ENCODE measurements at regions not wholly inside any gene's neighbourhood (a gene's known extent, or its start where the extent isn't known, plus 50 kb on each side); places are given as distances from the start of the nearest gene placed in this dataset.

- Histone ChIP-seq H3K9me3 (replicated peaks in 1 of 2; ENCODE audit: control insufficient read depth in 1 of 2, insufficient read depth in 1 of 2, low read length in 2 of 2) (no peaks in the 10 kb centered on the region), H3K4me2 (replicated peaks; ENCODE audit: extremely low read depth, low read length, poor library complexity, severe bottlenecking) (no peak overlapping the region), H3K27me3 (ENCODE audit: control insufficient read depth in 2 of 2, insufficient read depth in 2 of 2, low read length in 2 of 2) (no peaks in the 10 kb centered on the region), H2AFZ (ENCODE audit: insufficient read depth, low read depth, low read length, poor library complexity, severe bottlenecking) (no peak overlapping the region), H3K4me1 (ENCODE audit: control insufficient read depth in 1 of 2, insufficient read depth in 2 of 2, low read length in 2 of 2) (peaks cover 5 to 6% of the 10 kb centered on the region in 2 donors), H3K4me3 (replicated peaks in 1 of 3; ENCODE audit: low read depth in 2 of 3, low read length in 3 of 3) (no peak overlapping the region), H3K27ac (ENCODE audit: low read depth in 1 of 2, low read length in 2 of 2) (no peak overlapping the region), H4K20me1 (ENCODE audit: insufficient read depth, low read length) (no peaks in the 10 kb centered on the region), H3K79me2 (ENCODE audit: insufficient read depth, low read length) (no peaks in the 10 kb centered on the region), H3K36me3 (replicated peaks in 1 of 2; ENCODE audit: control insufficient read depth in 1 of 2, insufficient read depth in 2 of 2, low read length in 2 of 2) (no peaks in the 10 kb centered on the region), H3K9ac (ENCODE audit: insufficient read depth, low read length, poor library complexity, severe bottlenecking) (no peak overlapping the region)
- Mint-ChIP-seq H3K36me3 (no peaks in the 10 kb centered on the region), H3K27me3 (ENCODE audit: low read depth in 3 of 3) (peaks cover 0 to 2% (median 0%) of the 10 kb centered on the region in 3 donors), H3K4me3 (no peak overlapping the region), H3K4me1 (peaks cover 7% of the 10 kb centered on the region), H3K9me3 (no peaks in the 10 kb centered on the region), H3K27ac (no peak overlapping the region)
- intact Hi-C loops (cut with micrococcal nuclease): no loop called here
- no peak for DNase-seq
- no peak for TF ChIP-seq CTCF (IDR thresholded peaks at IDR 0.05)
- 100% methylated on average over 2 of the region's 9 CpGs for WGBS (ENCODE audit: insufficient coverage)
Measured at GRCh38 chr9:99509065-99509745, 287.1 kb downstream of the SEC61B start.

- no CpG with 5 or more reads among the region's 4 CpGs for WGBS (ENCODE audit: insufficient coverage)
- Mint-ChIP-seq H3K4me3 (no peak overlapping the region), H3K4me1 (peaks cover 13% of the 10 kb centered on the region), H3K36me3 (no peaks in the 10 kb centered on the region), H3K9me3 (no peaks in the 10 kb centered on the region), H3K27ac (no peak overlapping the region), H3K27me3 (ENCODE audit: low read depth in 3 of 3) (peaks cover 0 to 2% (median 0%) of the 10 kb centered on the region in 3 donors)
- H3K4me3 ChIP-seq (replicated peaks in 1 of 3; ENCODE audit: low read depth in 2 of 3, low read length in 3 of 3): no peak overlapping the region
- H3K36me3 ChIP-seq (replicated peaks in 1 of 2; ENCODE audit: control insufficient read depth in 1 of 2, insufficient read depth in 2 of 2, low read length in 2 of 2): no peaks in the 10 kb centered on the region
- TF ChIP-seq CTCF (IDR thresholded peaks at IDR 0.05): no peak
- no peak overlapping the region for H3K27ac ChIP-seq (ENCODE audit: low read depth in 1 of 2, low read length in 2 of 2)
- no peak overlapping the region for H3K4me2 ChIP-seq (replicated peaks; ENCODE audit: extremely low read depth, low read length, poor library complexity, severe bottlenecking)
- H2AFZ ChIP-seq (ENCODE audit: insufficient read depth, low read depth, low read length, poor library complexity, severe bottlenecking): no peak overlapping the region
- no peaks in the 10 kb centered on the region for H3K27me3 ChIP-seq (ENCODE audit: control insufficient read depth in 2 of 2, insufficient read depth in 2 of 2, low read length in 2 of 2)
- no peaks in the 10 kb centered on the region for H3K9me3 ChIP-seq (replicated peaks in 1 of 2; ENCODE audit: control insufficient read depth in 1 of 2, insufficient read depth in 1 of 2, low read length in 2 of 2)
- no peak overlapping the region for H3K9ac ChIP-seq (ENCODE audit: insufficient read depth, low read length, poor library complexity, severe bottlenecking)
- H3K79me2 ChIP-seq (ENCODE audit: insufficient read depth, low read length): no peaks in the 10 kb centered on the region
- intact Hi-C loops (cut with micrococcal nuclease): loop anchor here in 1 of 2 donors (10.0 kb wide), 1 partner anchor 155 kb away; no protein-coding TSS in a partner anchor
- H4K20me1 ChIP-seq (ENCODE audit: insufficient read depth, low read length): no peaks in the 10 kb centered on the region
- no peak for DNase-seq
- H3K4me1 ChIP-seq (ENCODE audit: control insufficient read depth in 1 of 2, insufficient read depth in 2 of 2, low read length in 2 of 2): peaks cover 7 to 11% of the 10 kb centered on the region in 2 donors
Measured at GRCh38 chr9:99509900-99510535, 287.9 kb downstream of the SEC61B start.

Data from CD14-positive monocyte (primary cell).